GM19035 (cell line): ENCODE measurements at regions not wholly inside any gene's neighbourhood (a gene's known extent, or its start where the extent isn't known, plus 50 kb on each side); places are given as distances from the start of the nearest gene placed in this dataset.

Source experiments
- ATAC-seq: cut with Tn5 transposase; IDR thresholded peaks from one replicate; pipeline ENCODE4 v1.9.1; 2021; ENCODE audit not compliant: unreplicated experiment

DNA sequence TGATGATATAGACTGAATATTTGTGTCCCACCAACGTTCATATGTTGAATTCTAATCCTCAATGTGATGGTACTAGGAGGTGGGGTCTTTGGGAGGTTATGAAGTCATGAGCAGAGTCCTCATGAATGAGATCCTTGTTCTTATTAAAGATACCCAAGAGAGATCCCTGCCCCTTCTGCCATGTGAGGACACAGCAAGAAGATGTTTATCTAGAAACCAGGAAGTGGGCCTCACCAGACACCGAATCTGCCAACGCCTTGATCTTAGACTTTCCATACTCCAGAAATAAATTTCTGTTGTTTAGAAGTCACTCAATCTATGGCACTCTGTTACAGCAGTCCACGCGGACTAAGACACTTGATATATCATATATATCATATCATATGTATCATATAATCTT is 67.7 kb upstream of the GCM1 start:
- no peak for ATAC-seq

DNA sequence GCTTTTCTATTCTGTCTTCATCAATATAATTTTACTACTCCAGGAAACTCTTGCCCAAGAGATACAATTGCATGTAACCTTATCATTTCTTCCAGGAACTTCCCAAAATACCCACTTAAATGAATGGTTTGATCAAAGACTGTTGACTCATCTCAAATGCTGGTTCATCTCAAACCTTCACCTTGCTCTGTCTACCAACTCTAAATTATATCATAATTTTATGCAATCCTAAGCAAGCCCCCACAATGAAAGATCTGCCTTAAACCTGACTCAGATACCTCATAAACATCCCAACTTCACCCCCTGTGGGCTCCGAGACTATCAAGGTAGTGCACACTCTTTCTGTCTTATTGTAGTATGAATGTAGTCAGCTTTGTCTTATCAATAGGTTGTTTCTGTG is 65.5 kb upstream of the GCM1 start:
- ATAC-seq = no peak

DNA sequence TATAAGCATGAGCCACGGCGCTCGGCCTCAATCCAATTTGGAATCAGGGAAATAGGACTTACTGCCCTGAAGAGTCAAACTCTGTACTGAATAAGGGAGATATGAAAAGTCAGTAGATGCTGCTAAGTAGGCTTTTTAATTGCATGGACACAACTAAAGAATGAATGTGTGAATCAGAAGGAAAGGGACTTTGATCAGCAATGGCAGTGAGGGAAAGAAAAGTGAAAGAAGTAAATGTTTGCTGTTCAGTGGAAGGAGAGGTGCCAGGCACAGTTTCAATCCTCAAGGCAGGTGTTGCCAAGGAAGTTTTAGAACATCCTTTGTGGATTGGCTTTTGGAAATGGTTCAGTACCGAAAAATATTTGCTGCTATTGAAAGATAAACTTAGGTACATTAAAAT is 62.2 kb upstream of the GCM1 start:
- ATAC-seq = no peak

DNA sequence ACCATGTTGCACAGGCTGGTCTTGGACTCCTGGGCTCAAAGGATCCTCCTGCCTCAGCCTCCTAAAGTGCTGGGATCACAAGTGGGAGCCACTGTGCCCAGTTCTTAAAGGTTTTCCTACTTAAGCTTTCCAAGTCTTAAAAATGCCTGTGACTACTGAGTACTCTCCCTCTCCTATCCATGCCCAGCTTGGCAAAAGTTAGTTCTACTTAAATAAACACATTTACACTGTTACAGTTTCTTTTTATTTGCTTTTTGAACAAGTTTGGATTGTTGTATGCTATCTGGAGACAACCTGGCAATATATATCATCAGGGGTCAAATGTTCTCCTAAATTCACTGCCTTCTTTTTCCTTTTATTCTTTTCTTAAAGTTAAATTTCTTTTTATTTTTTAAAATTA is 61.0 kb upstream of the GCM1 start:
- ATAC-seq = no peak

DNA sequence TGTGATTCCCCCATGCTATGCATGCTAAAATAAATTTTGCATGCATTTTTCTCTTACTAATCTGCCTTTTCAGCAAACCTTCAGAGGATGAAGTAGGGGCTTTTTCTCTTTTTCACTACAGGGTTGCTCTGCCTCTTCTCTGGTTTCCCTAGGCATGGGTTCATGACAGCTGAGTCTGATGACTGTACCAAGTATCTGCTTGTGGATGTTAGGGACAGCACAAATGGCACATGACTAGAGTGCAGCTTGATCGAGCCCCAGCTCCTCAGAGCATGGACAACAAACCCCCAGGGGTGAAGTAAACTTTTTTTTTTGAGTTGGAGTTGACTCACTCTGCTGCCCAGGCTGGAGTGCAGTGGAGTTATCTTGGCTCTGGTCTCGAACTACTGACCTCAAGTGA is 57.1 kb upstream of the GCM1 start:
- ATAC-seq = no peak

DNA sequence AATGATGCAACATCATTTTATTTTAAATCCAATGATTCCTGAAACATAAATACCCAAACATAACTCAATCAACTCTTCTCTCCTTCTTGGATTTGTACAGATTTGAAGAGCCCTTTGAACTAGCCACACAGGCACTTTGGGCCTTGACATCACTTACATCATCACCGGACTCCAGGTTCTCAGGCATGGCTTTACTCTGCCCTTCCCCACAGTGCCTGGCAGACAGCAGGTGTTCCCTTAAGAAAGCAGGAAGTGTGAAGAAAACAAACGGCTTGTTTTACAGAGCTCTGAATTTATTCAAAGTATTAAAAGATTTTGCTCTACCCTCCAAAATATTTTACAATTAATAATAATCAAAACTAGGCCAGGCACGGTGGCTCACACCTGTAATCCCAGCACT is 54.8 kb upstream of the GCM1 start:
- no peak for ATAC-seq

DNA sequence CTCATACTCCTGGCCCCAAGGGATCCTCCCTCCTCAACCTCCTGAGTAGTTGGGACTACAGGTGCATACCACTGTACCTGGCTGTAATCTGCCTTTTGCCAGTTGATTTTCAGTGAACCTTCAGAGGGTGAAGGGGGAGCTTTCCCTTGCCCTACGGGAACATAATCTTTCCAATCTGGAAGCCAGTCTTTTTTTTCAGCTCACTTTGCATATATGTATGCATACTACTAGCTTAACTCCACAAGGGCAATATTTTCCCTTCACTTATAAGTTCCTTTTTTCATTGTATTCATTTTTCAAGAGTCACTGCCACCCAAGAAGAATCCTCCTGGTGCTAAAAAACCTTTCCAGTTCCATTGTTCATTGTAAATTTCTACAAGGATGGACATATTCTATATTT is 53.4 kb upstream of the GCM1 start:
- no peak for ATAC-seq

DNA sequence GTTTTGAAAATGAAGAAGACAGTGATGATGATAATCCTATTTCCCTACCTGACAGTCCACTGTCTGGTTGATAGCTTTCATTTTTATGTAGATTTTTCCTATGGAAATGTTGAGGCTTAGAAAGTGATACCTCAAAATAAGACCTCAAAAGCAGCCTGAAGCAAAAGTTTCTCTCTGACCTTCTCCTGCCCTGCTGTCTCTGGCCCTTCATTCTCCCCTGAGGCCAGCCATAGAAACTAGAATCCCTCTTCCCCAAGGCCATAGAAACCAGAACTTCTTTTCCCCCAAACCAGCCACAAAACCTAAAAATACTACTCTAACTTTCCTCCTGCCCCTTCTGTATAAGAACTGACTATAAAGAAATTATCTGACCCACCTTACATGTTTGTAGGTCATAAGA is 52.6 kb upstream of the GCM1 start:
- no peak for ATAC-seq

DNA sequence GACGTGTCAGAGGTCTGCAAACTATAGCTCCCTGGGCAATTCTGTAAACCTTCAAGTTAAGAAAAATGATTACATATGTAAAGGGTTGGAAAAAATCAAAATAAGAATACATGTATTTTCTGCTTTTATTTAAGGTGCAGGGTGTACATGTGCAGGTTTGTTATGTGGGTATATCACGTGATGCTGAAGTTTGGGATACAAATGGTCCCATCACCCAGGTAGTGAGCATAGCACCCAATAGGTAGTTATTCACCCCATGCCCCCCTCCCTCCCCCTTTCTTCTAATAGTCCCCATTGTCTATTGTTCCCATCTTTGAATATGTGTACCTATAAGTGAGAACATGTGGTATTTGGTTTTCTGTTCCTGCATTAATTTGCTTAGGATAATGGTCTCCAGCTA is 51.1 kb upstream of the GCM1 start:
- no peak for ATAC-seq

DNA sequence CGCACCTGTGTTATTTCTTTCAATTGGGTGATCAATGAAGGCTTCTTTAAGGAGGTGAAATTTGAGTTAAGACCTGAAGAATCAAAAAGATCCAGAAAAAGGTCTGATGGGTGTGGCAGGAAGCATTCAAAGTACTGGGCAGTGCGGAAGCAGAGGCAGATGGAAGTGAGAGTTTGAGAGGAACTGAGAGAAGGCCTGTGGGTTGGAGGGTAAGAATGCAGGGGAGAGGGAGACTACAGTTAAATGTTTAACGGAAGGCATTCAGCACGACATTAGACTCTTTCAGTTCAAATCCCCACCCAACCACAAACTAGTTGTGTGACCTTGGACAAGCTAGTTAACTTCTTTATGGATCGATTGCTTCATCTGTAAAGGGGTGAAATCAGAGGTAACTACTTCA is 50.5 kb upstream of the GCM1 start:
- peak; percentile 73 for ATAC-seq
